Adrenal gland (tissue), 9 donors: ENCODE measurements at regions not wholly inside any gene's neighbourhood (a gene's known extent, or its start where the extent isn't known, plus 50 kb on each side); places are given as distances from the start of the nearest gene placed in this dataset.

Experiments
- DNase-seq, 7 donors: peaks; one replicate each; pipeline ENCODE4 v3.0.0-alpha.2; 2019 to 2020
- H3K27ac ChIP-seq, 5 donors: fragments of 200-600 bp; sonication (generic) in 4 of 5; 1 replicate in 3 of 5; 2 replicates in 2 of 5; pipeline versions ENCODE4 v1.5.1 to v1.8.0; 2016 to 2020; ENCODE audit warnings: mild to moderate bottlenecking in 1 of 5
- H3K27me3 ChIP-seq: fragments of 200-600 bp; 2 replicates; pipeline ENCODE4 v1.8.0; 2021
- H3K36me3 ChIP-seq, 2 donors: fragments of 200-600 bp; replicated peaks in 1 of 2; 1 replicate in 1 of 2; 2 replicates in 1 of 2; pipeline versions ENCODE4 v1.5.1 to v1.8.0; 2018 to 2022
- H3K4me1 ChIP-seq, 2 donors: fragments of 200-600 bp; replicated peaks in 1 of 2; 1 replicate in 1 of 2; 2 replicates in 1 of 2; pipeline versions ENCODE4 v1.5.1 to v1.8.0; 2018 to 2021
- H3K4me3 ChIP-seq, 4 donors: fragments of 200-600 bp; sonication (generic) in 3 of 4; one replicate each; pipeline ENCODE4 v1.5.1; 2016 to 2018
- H3K9me3 ChIP-seq, 3 donors: fragments of 200-600 bp; sonication (generic) in 1 of 3; replicated peaks in 1 of 3; 1 replicate in 2 of 3; 2 replicates in 1 of 3; pipeline versions ENCODE4 v1.5.1 to v1.8.0; 2016 to 2021
- POLR2A ChIP-seq, 2 donors: fragments of 450-650 bp; IDR thresholded peaks; one replicate each; pipeline ENCODE4 v1.6.1; 2017; ENCODE audit warnings: antibody characterized with exemption in 2 of 2, mild to moderate bottlenecking in 2 of 2, moderate library complexity in 1 of 2
- WGBS, 4 donors: extraction: QIAGEN DNeasy Blood & Tissue Kit in 2 of 4; methylation state at CpG; one replicate each; pipeline versions ENCODE4 v1.1.5 to v1.1.7; 2013 to 2017; 5-methylcytosine and 5-hydroxymethylcytosine counted together
- intact Hi-C, 2 donors: fragments of 100-400 bp; cut with DNase I; formaldehyde crosslinking; loops; one replicate each; pipeline versions ENCODE4 v1.14.1 to v1.15.0; 2022 to 2023
- TF ChIP-seq, protein P1 (sequence below), 6 experiments: fragments of 450-650 bp in 4 of 6; fragments of 200-600 bp in 2 of 6; sonication (generic) in 1 of 6; IDR thresholded peaks; 1 replicate in 5 of 6; 2 replicates in 1 of 6; pipeline versions ENCODE4 v1.5.1 to v1.8.0; 2016 to 2021; ENCODE audit warnings: antibody characterized with exemption in 6 of 6, mild to moderate bottlenecking in 2 of 6, moderate library complexity in 1 of 6
- donor health status: healthy with polysubstance abuse.
- donor health status: Bipolar disorder and iron deficiency.
- donor health status: DM: yes; HTN: yes; CAD: no.
- donor health status: DM: no; HTN: no; CAD: no.
- donor health status: DM: no; HTN: no; CAD: no.

DNA sequence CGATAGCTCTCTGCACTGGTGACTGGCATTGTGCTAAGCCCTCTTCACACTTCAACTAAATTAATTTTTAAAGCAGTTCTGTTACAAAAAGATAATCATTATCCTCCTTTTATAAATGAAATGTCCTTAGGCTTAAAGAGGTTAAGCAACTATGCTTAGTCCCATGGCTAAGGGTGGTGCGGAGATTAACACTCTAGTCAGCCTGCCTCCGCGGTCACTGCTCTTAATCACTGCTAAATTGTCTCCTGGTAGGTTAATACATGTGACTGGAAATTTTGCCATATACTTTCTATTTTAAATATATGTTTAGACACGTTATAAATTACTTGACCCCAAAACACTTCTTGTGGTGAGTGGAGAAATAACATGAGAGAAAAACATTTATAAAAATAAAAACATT is 473.7 kb downstream of the CENPC start:
- H3K36me3 ChIP-seq: no peaks in the 10 kb centered on the region
- WGBS, 4 donors: 77 to 82% (median 79%) methylated on average over 5 of the region's 5 CpGs
- no peak for TF ChIP-seq POLR2A (IDR thresholded peaks at IDR 0.05)
- TF ChIP-seq, protein P1, sequence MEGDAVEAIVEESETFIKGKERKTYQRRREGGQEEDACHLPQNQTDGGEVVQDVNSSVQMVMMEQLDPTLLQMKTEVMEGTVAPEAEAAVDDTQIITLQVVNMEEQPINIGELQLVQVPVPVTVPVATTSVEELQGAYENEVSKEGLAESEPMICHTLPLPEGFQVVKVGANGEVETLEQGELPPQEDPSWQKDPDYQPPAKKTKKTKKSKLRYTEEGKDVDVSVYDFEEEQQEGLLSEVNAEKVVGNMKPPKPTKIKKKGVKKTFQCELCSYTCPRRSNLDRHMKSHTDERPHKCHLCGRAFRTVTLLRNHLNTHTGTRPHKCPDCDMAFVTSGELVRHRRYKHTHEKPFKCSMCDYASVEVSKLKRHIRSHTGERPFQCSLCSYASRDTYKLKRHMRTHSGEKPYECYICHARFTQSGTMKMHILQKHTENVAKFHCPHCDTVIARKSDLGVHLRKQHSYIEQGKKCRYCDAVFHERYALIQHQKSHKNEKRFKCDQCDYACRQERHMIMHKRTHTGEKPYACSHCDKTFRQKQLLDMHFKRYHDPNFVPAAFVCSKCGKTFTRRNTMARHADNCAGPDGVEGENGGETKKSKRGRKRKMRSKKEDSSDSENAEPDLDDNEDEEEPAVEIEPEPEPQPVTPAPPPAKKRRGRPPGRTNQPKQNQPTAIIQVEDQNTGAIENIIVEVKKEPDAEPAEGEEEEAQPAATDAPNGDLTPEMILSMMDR (IDR thresholded peaks at IDR 0.05): no peak
- H3K4me3 ChIP-seq: no peak overlapping the region
- DNase-seq: no peak
- intact Hi-C loops: no loop called here
- no peaks in the 10 kb centered on the region for H3K4me1 ChIP-seq
- no peaks in the 10 kb centered on the region for H3K27me3 ChIP-seq
- no peak overlapping the region for H3K27ac ChIP-seq
- H3K9me3 ChIP-seq: no peaks in the 10 kb centered on the region

DNA sequence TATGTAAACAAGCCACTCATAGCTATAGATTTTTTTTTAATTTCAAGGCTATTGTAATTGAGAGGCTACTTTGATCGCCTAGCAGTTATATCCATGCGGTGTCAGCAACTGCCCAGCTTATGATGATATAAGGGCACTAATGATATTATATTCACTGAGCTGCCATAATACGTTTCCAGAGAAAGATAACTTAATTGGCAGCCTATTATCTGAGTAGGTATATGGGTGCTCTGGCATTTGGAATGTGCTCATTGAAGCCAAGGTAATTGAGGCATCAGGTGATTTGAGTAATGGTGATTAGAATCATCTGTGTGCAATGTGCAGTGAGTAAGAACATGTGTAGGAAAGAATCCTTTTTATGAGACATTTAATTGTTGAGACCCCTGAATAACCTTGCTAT is 490.0 kb downstream of the CENPC start:
- Histone ChIP-seq H3K9me3 (no peaks in the 10 kb centered on the region), H3K36me3 (no peaks in the 10 kb centered on the region), H3K4me3 (no peak overlapping the region), H3K27ac (no peak overlapping the region), H3K4me1 (no peaks in the 10 kb centered on the region), H3K27me3 (no peaks in the 10 kb centered on the region)
- TF ChIP-seq, protein P1 (IDR thresholded peaks at IDR 0.05): no peak
- no peak for TF ChIP-seq POLR2A (IDR thresholded peaks at IDR 0.05)
- no peak for DNase-seq
- WGBS, 4 donors: 71 to 79% (median 75%) methylated on average over 3 of the region's 3 CpGs
- intact Hi-C loops: no loop called here

- no peaks in the 10 kb centered on the region for H3K27me3 ChIP-seq
- H3K27ac ChIP-seq: no peak overlapping the region
- no peak for DNase-seq
- no peaks in the 10 kb centered on the region for H3K36me3 ChIP-seq
- no peak overlapping the region for H3K4me3 ChIP-seq
- H3K9me3 ChIP-seq: no peaks in the 10 kb centered on the region
- no peaks in the 10 kb centered on the region for H3K4me1 ChIP-seq
- TF ChIP-seq, protein P1 (IDR thresholded peaks at IDR 0.05): no peak
- no peak for TF ChIP-seq POLR2A (IDR thresholded peaks at IDR 0.05)
- intact Hi-C loops: no loop called here
Observed at GRCh38 chr4:67054896-67055295, 490.4 kb downstream of the CENPC start.

DNA sequence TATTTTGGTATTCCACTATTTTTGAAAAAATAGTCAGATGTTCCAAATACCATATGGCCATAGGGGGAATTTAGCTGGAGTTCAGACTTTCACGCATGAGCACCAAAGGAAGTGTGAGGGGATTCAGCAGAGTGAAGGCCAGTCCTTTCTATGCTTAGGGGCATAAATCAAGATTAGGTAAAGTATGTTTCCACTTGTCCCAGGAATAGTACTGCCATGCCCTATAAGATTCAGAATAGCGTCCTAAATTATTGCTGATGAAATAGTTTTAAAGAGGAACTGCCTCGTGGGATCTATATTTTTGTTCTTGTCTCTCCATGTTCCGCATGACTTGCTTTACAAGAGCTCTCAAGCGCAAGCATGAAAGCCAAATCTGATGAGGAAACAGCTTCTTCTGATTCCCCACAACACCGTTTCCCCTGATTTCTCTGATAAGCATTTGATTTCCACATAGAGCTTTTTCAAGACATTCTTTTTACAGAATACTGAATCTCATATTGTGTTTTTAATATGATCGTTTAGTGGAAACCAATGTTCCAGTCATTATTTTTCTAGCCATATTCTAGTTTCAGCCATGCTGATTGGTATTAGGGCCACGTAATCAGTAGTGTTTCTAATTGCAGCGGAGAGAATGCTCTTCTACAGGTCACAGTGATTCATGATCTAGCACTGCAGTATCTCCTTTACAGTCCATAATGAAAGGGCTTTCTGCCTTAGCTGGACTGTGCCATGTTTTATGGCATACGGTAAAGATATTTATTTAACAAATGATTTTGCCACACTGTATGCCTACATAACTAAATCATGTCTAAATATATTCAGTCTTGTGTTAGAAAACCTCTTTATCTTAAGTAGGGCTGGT is 492.3 kb downstream of the CENPC start:
- 60 to 66% (median 62%) methylated on average over 10 of the region's 10 CpGs for WGBS, 4 donors
- TF ChIP-seq POLR2A (IDR thresholded peaks at IDR 0.05): no peak
- TF ChIP-seq, protein P1 (IDR thresholded peaks at IDR 0.05): no peak
- Histone ChIP-seq H3K27ac (no peak overlapping the region), H3K27me3 (no peaks in the 10 kb centered on the region), H3K36me3 (no peaks in the 10 kb centered on the region), H3K9me3 (no peaks in the 10 kb centered on the region), H3K4me1 (no peaks in the 10 kb centered on the region), H3K4me3 (no peak overlapping the region)
- no peak for DNase-seq
- intact Hi-C loops: no loop called here
